Gastrocnemius medialis (tissue), 4 donors: ENCODE measurements at regions not wholly inside any gene's neighbourhood (a gene's known extent, or its start where the extent isn't known, plus 50 kb on each side); places are given as distances from the start of the nearest gene placed in this dataset.

Experiments
- ATAC-seq, 2 donors: fragments of 150-250 bp; one replicate each; pipeline ENCODE4 v1.9.1; 2016
- DNase-seq, 2 donors: peaks; one replicate each; pipeline ENCODE4 v3.0.0-alpha.2; 2019
- H3K27ac ChIP-seq, 4 donors: fragments of 200-600 bp; sonication (generic); 1 replicate in 1 of 4; 2 replicates in 3 of 4; pipeline ENCODE4 v1.5.1; 2016 to 2018; ENCODE audit warnings: mild to moderate bottlenecking in 2 of 4, moderate library complexity in 1 of 4
- H3K27me3 ChIP-seq, 3 donors: fragments of 200-600 bp; sonication (generic) in 2 of 3; 1 replicate in 1 of 3; 2 replicates in 2 of 3; pipeline versions ENCODE4 v1.5.1 to v1.6.0; 2016 to 2019; ENCODE audit warnings: mild to moderate bottlenecking in 1 of 3, moderate library complexity in 1 of 3
- H3K36me3 ChIP-seq, 2 donors: fragments of 200-600 bp; sonication (generic) in 1 of 2; one replicate each; pipeline ENCODE4 v1.5.1; 2017 to 2018
- H3K4me1 ChIP-seq, 2 donors: fragments of 200-600 bp; sonication (generic) in 1 of 2; one replicate each; pipeline ENCODE4 v1.5.1; 2016 to 2017; ENCODE audit warnings: mild to moderate bottlenecking in 2 of 2
- H3K4me3 ChIP-seq, 4 donors: fragments of 200-600 bp; sonication (generic) in 3 of 4; 1 replicate in 1 of 4; 2 replicates in 3 of 4; pipeline ENCODE4 v1.5.1; 2016 to 2019; ENCODE audit warnings: mild to moderate bottlenecking in 2 of 4
- H3K9me3 ChIP-seq, 3 donors: fragments of 200-600 bp; sonication (generic) in 2 of 3; 1 replicate in 1 of 3; 2 replicates in 2 of 3; pipeline ENCODE4 v1.5.1; 2016 to 2019
- POLR2A ChIP-seq, 2 donors: fragments of 450-650 bp; IDR thresholded peaks; one replicate each; pipeline ENCODE4 v1.6.1; 2017; ENCODE audit warnings: antibody characterized with exemption in 2 of 2, mild to moderate bottlenecking in 2 of 2, moderate library complexity in 2 of 2
- in situ Hi-C, 4 donors: fragments of 200-750 bp; cut with MboI; loops; one replicate each; pipeline versions ENCODE4 v1.15.0 to v1.8.0; 2017; ENCODE audit warnings: low sequenced_read_pairs in 4 of 4
- intact Hi-C: fragments of 100-400 bp; cut with DNase I; formaldehyde crosslinking; loops from one replicate; pipeline ENCODE4 v1.15.1; 2023; ENCODE audit warnings: low total_unique reads
- TF ChIP-seq, protein P1 (sequence below), 5 experiments: fragments of 450-650 bp in 3 of 5; fragments of 200-600 bp in 2 of 5; sonication (generic) in 2 of 5; IDR thresholded peaks in 4 of 5; conservative IDR thresholded peaks in 1 of 5; 1 replicate in 4 of 5; 2 replicates in 1 of 5; pipeline ENCODE4 v1.5.1; 2016 to 2019; ENCODE audit warnings: antibody characterized with exemption in 5 of 5, mild to moderate bottlenecking in 3 of 5, moderate library complexity in 3 of 5

DNA sequence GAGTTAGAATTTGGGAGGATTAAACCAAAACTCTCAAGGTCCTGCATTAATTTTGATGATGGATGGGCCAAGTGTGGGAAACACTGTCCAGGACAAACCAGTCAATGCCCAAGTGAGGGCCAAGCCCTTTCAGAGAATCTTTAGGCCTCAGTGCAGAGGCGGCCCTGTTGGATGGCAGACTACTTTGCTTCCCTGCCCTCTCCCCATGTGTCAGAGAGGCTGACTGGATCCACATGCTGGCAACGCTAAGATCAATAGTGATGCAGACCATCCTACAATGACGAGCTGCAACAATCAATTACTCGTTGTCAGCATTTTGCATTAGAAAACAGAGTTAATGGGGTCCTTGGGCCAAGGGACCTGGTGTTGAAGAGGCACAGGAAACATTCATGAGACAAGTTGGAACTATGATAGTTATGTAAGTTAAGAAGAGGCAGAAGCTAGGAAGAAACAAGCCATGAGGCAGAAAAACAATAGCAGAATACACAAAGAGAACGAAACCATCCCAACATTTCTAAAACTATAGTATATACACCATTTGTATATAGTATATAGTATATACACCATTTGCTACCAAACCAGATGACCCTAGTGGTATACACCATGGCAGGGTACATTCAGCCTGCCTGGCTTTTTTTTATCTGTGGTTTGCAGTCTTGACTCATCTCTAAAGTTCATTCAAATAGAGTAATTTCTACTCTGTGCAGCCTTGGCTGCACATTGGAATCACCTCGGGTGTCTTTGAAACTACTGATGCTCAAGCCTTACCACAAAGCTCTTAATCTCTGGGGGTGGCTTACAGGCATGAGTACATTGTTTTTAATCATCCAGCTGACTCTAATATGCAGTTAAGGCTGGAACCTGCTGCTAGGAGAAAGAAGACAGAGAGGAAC, 147.7 kb upstream of the GYPA start:
- no peaks in the 10 kb centered on the region for H3K9me3 ChIP-seq
- in situ Hi-C loops, result no loop called here
- H3K27ac ChIP-seq, result no peak overlapping the region
- TF ChIP-seq POLR2A (IDR thresholded peaks at IDR 0.05), result no peak
- TF ChIP-seq, protein P1, sequence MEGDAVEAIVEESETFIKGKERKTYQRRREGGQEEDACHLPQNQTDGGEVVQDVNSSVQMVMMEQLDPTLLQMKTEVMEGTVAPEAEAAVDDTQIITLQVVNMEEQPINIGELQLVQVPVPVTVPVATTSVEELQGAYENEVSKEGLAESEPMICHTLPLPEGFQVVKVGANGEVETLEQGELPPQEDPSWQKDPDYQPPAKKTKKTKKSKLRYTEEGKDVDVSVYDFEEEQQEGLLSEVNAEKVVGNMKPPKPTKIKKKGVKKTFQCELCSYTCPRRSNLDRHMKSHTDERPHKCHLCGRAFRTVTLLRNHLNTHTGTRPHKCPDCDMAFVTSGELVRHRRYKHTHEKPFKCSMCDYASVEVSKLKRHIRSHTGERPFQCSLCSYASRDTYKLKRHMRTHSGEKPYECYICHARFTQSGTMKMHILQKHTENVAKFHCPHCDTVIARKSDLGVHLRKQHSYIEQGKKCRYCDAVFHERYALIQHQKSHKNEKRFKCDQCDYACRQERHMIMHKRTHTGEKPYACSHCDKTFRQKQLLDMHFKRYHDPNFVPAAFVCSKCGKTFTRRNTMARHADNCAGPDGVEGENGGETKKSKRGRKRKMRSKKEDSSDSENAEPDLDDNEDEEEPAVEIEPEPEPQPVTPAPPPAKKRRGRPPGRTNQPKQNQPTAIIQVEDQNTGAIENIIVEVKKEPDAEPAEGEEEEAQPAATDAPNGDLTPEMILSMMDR (IDR thresholded peaks at IDR 0.05 in 4 of 5, conservative IDR thresholded peaks at IDR 0.05 in 1 of 5), result no peak
- DNase-seq, result no peak
- H3K4me3 ChIP-seq, result no peak overlapping the region
- no peak for ATAC-seq
- H3K36me3 ChIP-seq, result no peaks in the 10 kb centered on the region
- intact Hi-C loops, result no loop called here
- H3K4me1 ChIP-seq, result no peaks in the 10 kb centered on the region
- no peaks in the 10 kb centered on the region for H3K27me3 ChIP-seq

DNA sequence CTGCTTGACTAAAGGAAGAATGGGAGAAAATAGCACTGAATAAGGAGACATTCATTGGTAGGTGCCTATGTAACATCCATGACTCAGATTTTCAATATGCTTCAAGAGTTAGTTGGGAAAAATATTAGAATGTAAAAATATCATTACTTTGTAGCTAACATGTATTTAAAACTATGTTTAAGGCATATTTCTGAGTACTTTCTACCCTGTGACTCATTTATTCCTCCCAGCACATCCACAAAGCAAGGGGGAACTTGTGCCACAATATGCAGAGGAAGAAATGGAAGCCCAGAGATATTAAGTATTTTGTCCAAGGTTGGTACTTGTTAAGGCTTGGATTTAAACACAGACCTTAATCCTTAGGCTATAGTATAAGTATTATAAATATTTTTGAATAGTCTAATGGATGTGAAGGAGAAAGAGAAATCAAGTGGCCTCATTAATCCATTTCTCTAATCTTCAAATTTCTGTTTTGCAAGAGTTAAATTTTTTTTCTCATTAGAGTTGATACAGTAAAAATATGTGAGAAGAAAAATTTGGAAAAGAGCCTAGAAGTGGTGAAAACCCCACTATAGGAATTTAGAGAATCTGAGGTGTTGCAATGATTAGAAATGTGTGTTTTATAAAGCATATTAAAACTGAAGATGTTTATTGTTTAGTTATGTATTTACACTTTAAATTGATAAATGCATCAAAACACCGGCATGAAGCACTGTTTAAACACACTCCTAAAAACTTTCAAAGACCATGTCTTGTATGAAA, 149.3 kb upstream of the GYPA start:
- in situ Hi-C loops (no loop called here), intact Hi-C loops (no loop called here)
- no peaks in the 10 kb centered on the region for H3K27me3 ChIP-seq
- no peak overlapping the region for H3K27ac ChIP-seq
- DNase-seq (no peak), ATAC-seq (no peak)
- H3K9me3 ChIP-seq, result no peaks in the 10 kb centered on the region
- no peak for TF ChIP-seq POLR2A (IDR thresholded peaks at IDR 0.05)
- TF ChIP-seq, protein P1 (IDR thresholded peaks at IDR 0.05 in 4 of 5, conservative IDR thresholded peaks at IDR 0.05 in 1 of 5), result no peak
- H3K4me3 ChIP-seq, result no peak overlapping the region
- no peaks in the 10 kb centered on the region for H3K4me1 ChIP-seq
- H3K36me3 ChIP-seq, result no peaks in the 10 kb centered on the region

DNA sequence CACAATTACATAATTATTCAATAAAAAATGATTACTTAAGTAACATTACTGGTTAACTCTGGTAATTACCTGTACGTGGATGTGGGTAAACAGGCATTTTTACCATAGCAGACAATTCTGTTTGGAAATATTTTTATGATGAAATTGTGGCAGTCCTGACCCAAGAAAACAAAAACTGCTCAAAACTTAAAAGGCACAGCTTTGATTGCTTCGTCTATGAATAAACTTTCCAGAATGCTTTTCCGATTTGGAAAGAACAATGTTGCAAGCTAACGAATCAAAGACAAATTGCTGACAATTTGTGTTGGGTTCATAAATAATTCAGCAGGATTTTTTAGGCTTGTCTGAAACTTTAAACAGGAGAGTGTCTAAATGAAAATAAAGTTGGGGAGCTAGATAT, 150.6 kb upstream of the GYPA start:
- intact Hi-C loops, result no loop called here
- ATAC-seq (no peak), DNase-seq (no peak)
- TF ChIP-seq, protein P1 (IDR thresholded peaks at IDR 0.05 in 4 of 5, conservative IDR thresholded peaks at IDR 0.05 in 1 of 5), result no peak
- TF ChIP-seq POLR2A (IDR thresholded peaks at IDR 0.05), result no peak
- H3K27ac ChIP-seq, result no peak overlapping the region
- H3K36me3 ChIP-seq, result no peaks in the 10 kb centered on the region
- no peaks in the 10 kb centered on the region for H3K4me1 ChIP-seq
- no peak overlapping the region for H3K4me3 ChIP-seq
- H3K27me3 ChIP-seq, result no peaks in the 10 kb centered on the region
- no peaks in the 10 kb centered on the region for H3K9me3 ChIP-seq
- in situ Hi-C loops, result no loop called here

DNA sequence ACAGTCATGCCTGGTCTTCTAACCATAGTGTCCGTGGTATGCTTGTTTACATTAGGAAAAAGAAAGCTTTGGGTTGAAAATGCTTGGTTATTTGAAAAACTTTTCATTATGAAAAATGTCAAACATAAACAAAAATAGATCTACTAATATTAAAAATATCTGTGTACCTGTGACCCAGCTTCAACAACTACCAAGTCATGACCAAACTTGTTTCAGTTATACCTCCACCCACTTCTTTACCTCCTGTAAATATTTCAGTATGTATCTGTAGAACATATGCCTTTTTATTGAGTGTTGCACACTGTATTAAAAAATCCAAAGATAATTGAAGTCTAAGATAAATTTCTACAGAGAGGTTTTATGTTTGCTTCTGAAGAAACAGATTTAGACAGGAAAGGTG, 153.7 kb upstream of the GYPA start:
- intact Hi-C loops (no loop called here), in situ Hi-C loops (no loop called here)
- ATAC-seq (no peak), DNase-seq (no peak)
- Histone ChIP-seq H3K27me3 (no peaks in the 10 kb centered on the region), H3K36me3 (no peaks in the 10 kb centered on the region), H3K4me3 (no peak overlapping the region), H3K27ac (no peak overlapping the region), H3K9me3 (no peaks in the 10 kb centered on the region), H3K4me1 (no peaks in the 10 kb centered on the region)
- TF ChIP-seq, protein P1 (IDR thresholded peaks at IDR 0.05 in 4 of 5, conservative IDR thresholded peaks at IDR 0.05 in 1 of 5), result no peak
- TF ChIP-seq POLR2A (IDR thresholded peaks at IDR 0.05), result no peak
